H1 (cell line): ENCODE measurements at regions not wholly inside any gene's neighbourhood (a gene's known extent, or its start where the extent isn't known, plus 50 kb on each side); places are given as distances from the start of the nearest gene placed in this dataset.

Experiments used
- EP300 ChIP-seq, 2 experiments: IDR thresholded peaks; 1 replicate in 1 of 2; 2 replicates in 1 of 2; pipeline ENCODE4 v1.6.1; 2011 to 2012; ENCODE audit warnings: low read depth in 2 of 2, low read length in 2 of 2, mild to moderate bottlenecking in 2 of 2, borderline replicate concordance in 1 of 2, inconsistent platforms in 1 of 2, moderate library complexity in 1 of 2
- EZH2 ChIP-seq: fragments of 200-600 bp; sonication (generic); IDR thresholded peaks from 2 replicates; pipeline ENCODE4 v1.7.1; 2012; ENCODE audit warnings: low read depth, mild to moderate bottlenecking, moderate library complexity, low read length, inconsistent platforms; ENCODE audit not compliant: severe bottlenecking
- GABPA ChIP-seq: IDR thresholded peaks from 2 replicates; pipeline ENCODE4 v1.6.1; 2011; ENCODE audit warnings: mild to moderate bottlenecking, low read length, moderate library complexity, borderline replicate concordance; ENCODE audit not compliant: insufficient read depth
- JUN ChIP-seq: IDR thresholded peaks from 2 replicates; pipeline ENCODE4 v1.6.1; 2011; ENCODE audit warnings: low read depth, mild to moderate bottlenecking, improper control_type of control experiment, low read length
- MAFK ChIP-seq: IDR thresholded peaks from 2 replicates; pipeline ENCODE4 v1.6.1; 2012; ENCODE audit warnings: low read depth, mild to moderate bottlenecking, improper control_type of control experiment, low read length
- POLR2A ChIP-seq, 2 experiments: IDR thresholded peaks; 1 replicate in 1 of 2; 2 replicates in 1 of 2; pipeline ENCODE4 v1.6.1; 2011; ENCODE audit warnings: low read depth in 2 of 2, low read length in 2 of 2, mild to moderate bottlenecking in 2 of 2; ENCODE audit errors: control extremely low read depth in 1 of 2
- POLR2AphosphoS5 ChIP-seq: IDR thresholded peaks from 2 replicates; pipeline ENCODE4 v1.6.1; 2011; ENCODE audit warnings: low read depth, low read length
- SIN3A ChIP-seq, 2 experiments: IDR thresholded peaks in 1 of 2; conservative IDR thresholded peaks in 1 of 2; 2 replicates each; pipeline ENCODE4 v1.6.1; 2011 to 2012; ENCODE audit warnings: low read length in 2 of 2, improper control_type of control experiment in 1 of 2, low read depth in 1 of 2, mild to moderate bottlenecking in 1 of 2
- TF ChIP-seq, protein P1 (sequence below), 3 experiments: IDR thresholded peaks; 1 replicate in 2 of 3; 2 replicates in 1 of 3; pipeline versions ENCODE4 v1.5.1 to v1.6.1; 2011; ENCODE audit warnings: low read length in 3 of 3, mild to moderate bottlenecking in 3 of 3, inconsistent platforms in 2 of 3, low read depth in 1 of 3, moderate library complexity in 1 of 3; ENCODE audit not compliant: insufficient read depth in 1 of 3; ENCODE audit errors: control extremely low read depth in 1 of 3
- TF ChIP-seq, protein P2 (sequence below): IDR thresholded peaks from 2 replicates; pipeline ENCODE4 v1.6.1; 2012; ENCODE audit warnings: inconsistent platforms

DNA sequence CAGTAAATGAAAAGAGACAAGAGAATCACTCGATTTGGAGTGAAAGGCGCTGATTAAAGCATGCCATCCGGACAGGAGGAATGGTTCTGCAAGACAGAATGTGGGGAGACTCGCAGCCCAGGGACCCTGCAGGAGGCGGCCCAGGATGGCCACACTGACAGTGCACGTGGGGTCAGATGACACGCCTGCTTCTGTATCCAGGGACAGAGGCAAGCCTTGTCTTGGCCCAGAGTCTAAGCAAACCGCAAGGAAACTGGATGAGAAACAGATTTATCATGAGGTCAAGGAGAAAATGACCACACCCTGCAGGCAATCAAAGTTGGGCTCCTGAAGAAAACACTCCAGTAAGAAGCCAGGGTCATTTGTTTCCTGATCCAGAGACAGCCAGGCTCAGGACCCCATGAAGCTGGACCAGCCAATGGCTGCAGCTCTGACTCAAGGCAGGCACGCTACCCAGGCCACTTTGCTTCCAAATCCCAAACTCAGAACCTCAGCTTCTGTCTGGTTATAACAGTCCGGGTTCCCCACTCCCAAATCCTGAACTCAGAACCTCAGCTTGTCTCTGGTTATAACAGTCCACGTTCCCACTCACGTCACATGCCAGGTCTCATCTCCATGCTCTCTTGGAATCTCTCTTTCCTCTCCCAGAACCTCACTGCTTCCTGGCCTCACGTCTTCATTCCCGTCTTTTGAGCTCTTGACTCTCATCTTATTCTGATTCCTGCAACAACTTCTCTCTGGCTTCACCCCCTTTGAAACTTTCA lies 144.9 kb upstream of the THBS2 start:
- TF ChIP-seq, protein P1, sequence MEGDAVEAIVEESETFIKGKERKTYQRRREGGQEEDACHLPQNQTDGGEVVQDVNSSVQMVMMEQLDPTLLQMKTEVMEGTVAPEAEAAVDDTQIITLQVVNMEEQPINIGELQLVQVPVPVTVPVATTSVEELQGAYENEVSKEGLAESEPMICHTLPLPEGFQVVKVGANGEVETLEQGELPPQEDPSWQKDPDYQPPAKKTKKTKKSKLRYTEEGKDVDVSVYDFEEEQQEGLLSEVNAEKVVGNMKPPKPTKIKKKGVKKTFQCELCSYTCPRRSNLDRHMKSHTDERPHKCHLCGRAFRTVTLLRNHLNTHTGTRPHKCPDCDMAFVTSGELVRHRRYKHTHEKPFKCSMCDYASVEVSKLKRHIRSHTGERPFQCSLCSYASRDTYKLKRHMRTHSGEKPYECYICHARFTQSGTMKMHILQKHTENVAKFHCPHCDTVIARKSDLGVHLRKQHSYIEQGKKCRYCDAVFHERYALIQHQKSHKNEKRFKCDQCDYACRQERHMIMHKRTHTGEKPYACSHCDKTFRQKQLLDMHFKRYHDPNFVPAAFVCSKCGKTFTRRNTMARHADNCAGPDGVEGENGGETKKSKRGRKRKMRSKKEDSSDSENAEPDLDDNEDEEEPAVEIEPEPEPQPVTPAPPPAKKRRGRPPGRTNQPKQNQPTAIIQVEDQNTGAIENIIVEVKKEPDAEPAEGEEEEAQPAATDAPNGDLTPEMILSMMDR (IDR thresholded peaks at IDR 0.05; ENCODE audit: control extremely low read depth in 1 of 3, insufficient read depth in 1 of 3, low read depth in 1 of 3, low read length in 3 of 3), result no peak
- TF ChIP-seq JUN (no peak), EZH2 (no peak), POLR2A (IDR thresholded peaks at IDR 0.05; ENCODE audit: control extremely low read depth in 1 of 2, low read depth in 2 of 2, low read length in 2 of 2) (no peak), POLR2AphosphoS5 (no peak), MAFK (no peak), EP300 (IDR thresholded peaks at IDR 0.05; ENCODE audit: borderline replicate concordance in 1 of 2, low read depth in 2 of 2, low read length in 2 of 2) (no peak), SIN3A (conservative IDR thresholded peaks at IDR 0.05 in 1 of 2, IDR thresholded peaks at IDR 0.05 in 1 of 2; ENCODE audit: low read depth in 1 of 2, low read length in 2 of 2) (no peak), GABPA (no peak)
- TF ChIP-seq, protein P2, sequence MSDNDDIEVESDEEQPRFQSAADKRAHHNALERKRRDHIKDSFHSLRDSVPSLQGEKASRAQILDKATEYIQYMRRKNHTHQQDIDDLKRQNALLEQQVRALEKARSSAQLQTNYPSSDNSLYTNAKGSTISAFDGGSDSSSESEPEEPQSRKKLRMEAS, result no peak
